Upper lobe of left lung (tissue), 4 donors: ENCODE measurements at regions not wholly inside any gene's neighbourhood (a gene's known extent, or its start where the extent isn't known, plus 50 kb on each side); places are given as distances from the start of the nearest gene placed in this dataset.

ENCODE experiments used
- CTCF ChIP-seq, 6 experiments: fragments of 450-650 bp in 4 of 6; fragments of 200-600 bp in 2 of 6; sonication (generic) in 2 of 6; IDR thresholded peaks; one replicate each; pipeline ENCODE4 v1.5.1; 2016 to 2019; ENCODE audit warnings: antibody characterized with exemption in 6 of 6
- EP300 ChIP-seq, 4 donors: sonication (generic); formaldehyde crosslinking; IDR thresholded peaks; one replicate each; pipeline ENCODE4 v1.5.1; 2017; ENCODE audit warnings: antibody characterized with exemption in 4 of 4, control low read depth in 2 of 4
- POLR2A ChIP-seq, 4 donors: fragments of 450-650 bp; IDR thresholded peaks; one replicate each; pipeline ENCODE4 v1.5.1; 2016 to 2017; ENCODE audit warnings: antibody characterized with exemption in 4 of 4, mild to moderate bottlenecking in 2 of 4

- TF ChIP-seq CTCF (IDR thresholded peaks at IDR 0.05) (no peak), POLR2A (IDR thresholded peaks at IDR 0.05) (no peak), EP300 (IDR thresholded peaks at IDR 0.05) (no peak)
These were observed 156.9 kb upstream of the GLI2 start for GRCh38 chr2:120578576-120579352.
